Hindlimb muscle (tissue), 1 donor: ENCODE measurements at regions not wholly inside any gene's neighbourhood (a gene's known extent, or its start where the extent isn't known, plus 50 kb on each side); places are given as distances from the start of the nearest gene placed in this dataset.
"Not testable (repeated sequence)": the region's sequence is repeated elsewhere in the genome, so short reads cannot be mapped to it uniquely, and the experiment has no call there.

Experiments used
- DNase-seq: peaks from one replicate; pipeline ENCODE4 v3.0.0-alpha.2; 2013

- DNase-seq, result peak; percentile 35
Measured at GRCh38 chr14:28635387-28635786, 131.2 kb upstream of the FOXG1 start.

GRCh38 chr14:28635816-28636215 is 130.8 kb upstream of the FOXG1 start:
- DNase-seq, result not testable (repeated sequence)

GRCh38 chr14:28641189-28641588 is 125.4 kb upstream of the FOXG1 start:
- DNase-seq, result not testable (repeated sequence)

- DNase-seq, result no peak
Measured at GRCh38 chr14:28651148-28651547, 115.4 kb upstream of the FOXG1 start.

- DNase-seq, result no peak
Measured at GRCh38 chr14:28652782-28653181, 113.8 kb upstream of the FOXG1 start.

GRCh38 chr14:28653521-28653920 is 113.1 kb upstream of the FOXG1 start:
- DNase-seq, result no peak

GRCh38 chr14:28656704-28657255 is 109.8 kb upstream of the FOXG1 start:
- no peak for DNase-seq

GRCh38 chr14:28661171-28661772 is 105.3 kb upstream of the FOXG1 start:
- DNase-seq, result no peak

- no peak for DNase-seq
Measured at GRCh38 chr14:28666961-28667360, 99.6 kb upstream of the FOXG1 start.

- no peak for DNase-seq
Measured at GRCh38 chr14:28671425-28671824, 95.2 kb upstream of the FOXG1 start.

- DNase-seq, result no peak
Measured at GRCh38 chr14:28673056-28673455, 93.5 kb upstream of the FOXG1 start.

GRCh38 chr14:28676479-28676878 is 90.1 kb upstream of the FOXG1 start:
- DNase-seq, result no peak

- no peak for DNase-seq
Measured at GRCh38 chr14:28677381-28677780, 89.2 kb upstream of the FOXG1 start.

GRCh38 chr14:28678887-28679286 is 87.7 kb upstream of the FOXG1 start:
- DNase-seq, result no peak

GRCh38 chr14:28681681-28682080 is 84.9 kb upstream of the FOXG1 start:
- no peak for DNase-seq

GRCh38 chr14:28690029-28690692 is 76.4 kb upstream of the FOXG1 start:
- no peak for DNase-seq

GRCh38 chr14:28695109-28695508 is 71.5 kb upstream of the FOXG1 start:
- no peak for DNase-seq

- DNase-seq, result no peak
Measured at GRCh38 chr14:28701733-28702132, 64.9 kb upstream of the FOXG1 start.

GRCh38 chr14:28703482-28703881 is 63.1 kb upstream of the FOXG1 start:
- DNase-seq, result no peak

- no peak for DNase-seq
Measured at GRCh38 chr14:28704153-28704552, 62.4 kb upstream of the FOXG1 start.

GRCh38 chr14:28707814-28708213 is 58.8 kb upstream of the FOXG1 start:
- no peak for DNase-seq

- DNase-seq, result no peak
Measured at GRCh38 chr14:28709571-28710305, 56.8 kb upstream of the FOXG1 start.
